ENCODE measurements at regions not wholly inside any gene's neighbourhood (a gene's known extent, or its start where the extent isn't known, plus 50 kb on each side); places are given as distances from the start of the nearest gene placed in this dataset.
"Not testable (repeated sequence)": the region's sequence is repeated elsewhere in the genome, so short reads cannot be mapped to it uniquely, and the experiment has no call there.

GRCh38 chr3:25904206-25904605, 114.3 kb downstream of the OXSM start:
- no peak overlapping the region for H3K4me3 ChIP-seq (ENCODE audit: low read length)
- no peak for TF ChIP-seq ZNF274 (IDR thresholded peaks at IDR 0.05; ENCODE audit: low read depth, low read length)

- no peak overlapping the region for H3K4me3 ChIP-seq (ENCODE audit: low read length)
- no peak for TF ChIP-seq ZNF274 (IDR thresholded peaks at IDR 0.05; ENCODE audit: low read depth, low read length)
Measured at GRCh38 chr3:25906132-25906906, 116.4 kb downstream of the OXSM start.

GRCh38 chr3:25907081-25907480, 117.2 kb downstream of the OXSM start:
- no peak for TF ChIP-seq ZNF274 (IDR thresholded peaks at IDR 0.05; ENCODE audit: low read depth, low read length)
- no peak overlapping the region for H3K4me3 ChIP-seq (ENCODE audit: low read length)

DNA sequence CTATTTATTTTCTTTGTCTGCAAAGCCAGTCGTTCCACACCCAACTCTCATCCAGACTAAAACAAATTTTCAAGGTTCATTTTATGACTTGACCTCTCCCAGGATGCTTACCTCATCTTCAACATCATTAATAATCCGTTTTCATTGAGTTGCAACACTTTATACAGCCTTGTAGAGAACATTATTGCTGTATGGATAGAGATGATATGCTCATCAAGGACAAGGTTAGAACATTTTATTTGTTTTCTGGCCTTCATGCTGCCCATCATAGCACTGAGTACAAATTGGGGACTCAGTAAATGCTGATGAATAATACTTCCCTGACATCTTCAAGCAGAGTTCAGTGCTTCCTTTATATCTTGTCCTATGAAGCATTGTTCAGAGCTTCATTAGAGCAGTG, 120.2 kb downstream of the OXSM start:
- H3K4me3 ChIP-seq (ENCODE audit: low read length): no peak overlapping the region
- no peak for TF ChIP-seq ZNF274 (IDR thresholded peaks at IDR 0.05; ENCODE audit: low read depth, low read length)

- TF ChIP-seq ZNF274 (IDR thresholded peaks at IDR 0.05; ENCODE audit: low read depth, low read length): no peak
- H3K4me3 ChIP-seq (ENCODE audit: low read length): no peak overlapping the region
Measured at GRCh38 chr3:25910997-25911396, 121.1 kb downstream of the OXSM start.

DNA sequence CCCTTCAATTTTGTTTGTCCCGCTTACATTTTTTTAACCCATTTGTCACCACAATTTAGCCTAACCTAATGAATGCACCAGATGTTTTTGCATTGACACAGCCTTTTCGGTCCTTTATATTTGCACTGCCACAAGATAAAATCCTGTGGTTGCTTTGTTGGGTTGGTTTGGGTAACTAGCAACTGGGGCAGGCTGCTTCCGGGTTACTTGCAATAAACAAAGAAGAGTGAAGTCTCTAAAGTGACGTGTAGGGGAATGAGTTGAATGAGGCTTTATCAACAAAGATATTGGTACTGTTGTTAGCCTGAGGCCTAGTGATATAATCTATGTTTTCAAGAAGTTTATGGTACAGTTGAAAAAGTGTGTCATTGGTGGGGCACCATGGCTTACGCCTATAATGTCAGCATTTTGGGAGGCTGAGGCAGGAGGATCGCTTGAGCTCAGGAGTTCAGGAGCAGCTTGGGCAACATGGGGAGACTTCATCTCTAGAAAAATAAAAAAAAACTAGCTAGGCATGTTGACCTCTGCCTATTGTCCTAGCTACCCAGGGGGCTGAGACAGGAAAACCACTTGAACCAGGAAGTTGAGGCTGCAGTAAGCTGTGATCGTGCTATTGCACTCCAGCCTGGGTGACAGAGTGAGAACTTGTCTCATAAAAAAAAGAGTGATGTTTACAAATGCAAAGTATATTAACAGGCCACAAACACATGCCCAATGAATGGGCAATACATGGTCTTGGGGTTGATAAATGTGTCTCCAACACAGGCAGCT, 121.8 kb downstream of the OXSM start:
- H3K4me3 ChIP-seq (ENCODE audit: low read length): no peak overlapping the region
- TF ChIP-seq ZNF274 (IDR thresholded peaks at IDR 0.05; ENCODE audit: low read depth, low read length): no peak

GRCh38 chr3:25913179-25913578, 123.3 kb downstream of the OXSM start:
- no peak for TF ChIP-seq ZNF274 (IDR thresholded peaks at IDR 0.05; ENCODE audit: low read depth, low read length)

DNA sequence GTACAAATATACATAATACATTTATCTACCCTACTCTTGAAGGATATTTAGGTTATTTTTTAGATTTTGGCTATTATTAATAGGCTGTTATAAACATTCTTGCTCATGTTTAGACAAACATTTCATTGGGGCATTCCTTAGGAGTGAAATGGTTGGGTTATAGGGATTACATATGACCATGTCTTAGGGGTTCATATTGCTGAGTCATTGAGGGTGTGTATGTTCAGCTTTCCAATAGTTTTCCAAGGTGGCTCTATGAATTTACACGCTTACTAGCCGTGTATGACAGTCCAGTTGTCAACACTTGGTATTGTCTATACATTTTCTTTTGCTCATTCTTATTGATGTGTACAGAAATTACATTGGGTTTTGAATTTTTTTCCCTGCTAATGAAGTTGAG, 125.8 kb downstream of the OXSM start:
- TF ChIP-seq ZNF274 (IDR thresholded peaks at IDR 0.05; ENCODE audit: low read depth, low read length): no peak
- H3K4me3 ChIP-seq (ENCODE audit: low read length): no peak overlapping the region

More at GRCh38 chr3:25913179-25913578, 123.3 kb downstream of the OXSM start:
- H3K4me3 ChIP-seq (ENCODE audit: low read length): no peak overlapping the region

DNA sequence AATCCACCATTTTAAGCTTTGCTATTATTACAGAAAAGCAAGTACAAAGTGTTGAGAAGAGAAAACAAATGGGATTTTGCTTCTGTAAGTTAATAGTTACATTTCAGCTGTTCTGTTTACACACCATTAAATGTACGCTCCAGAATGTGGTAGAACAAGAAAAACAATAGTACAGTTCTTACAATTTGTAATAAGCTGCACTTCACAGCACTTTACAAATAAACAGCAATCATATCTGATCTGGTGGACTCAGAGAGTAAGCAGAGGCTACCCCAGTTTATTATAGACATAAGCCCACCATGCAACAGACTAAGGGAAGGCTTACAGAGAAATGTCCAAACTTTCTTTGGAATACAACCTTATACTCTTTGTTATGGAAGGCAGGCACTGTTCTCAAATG, 126.4 kb downstream of the OXSM start:
- H3K4me3 ChIP-seq (ENCODE audit: low read length): no peak overlapping the region
- no peak for TF ChIP-seq ZNF274 (IDR thresholded peaks at IDR 0.05; ENCODE audit: low read depth, low read length)

DNA sequence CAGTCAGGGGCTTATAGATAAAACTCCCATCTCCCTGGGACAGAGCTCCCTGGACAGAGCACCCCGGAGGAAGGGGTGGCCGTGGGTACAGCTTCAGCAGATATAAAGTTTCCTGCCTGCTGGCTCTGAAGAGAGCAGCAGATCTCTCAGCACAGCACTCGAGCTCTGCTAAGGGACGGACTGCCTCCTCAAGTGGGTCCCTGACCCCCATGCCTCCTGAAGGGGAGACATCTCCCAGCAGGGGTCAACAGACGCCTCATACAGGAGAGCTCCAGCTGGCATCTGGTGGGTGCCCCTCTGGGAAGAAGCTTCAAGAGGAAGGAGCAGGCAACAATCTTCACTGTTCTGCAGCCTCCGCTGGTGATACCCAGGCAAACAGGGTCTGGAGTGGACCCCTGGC, 142.1 kb downstream of the OXSM start:
- H3K4me3 ChIP-seq (ENCODE audit: low read length): not testable (repeated sequence)

- no peak overlapping the region for H3K4me3 ChIP-seq (ENCODE audit: low read length)
- no peak for TF ChIP-seq ZNF274 (IDR thresholded peaks at IDR 0.05; ENCODE audit: low read depth, low read length)
Measured at GRCh38 chr3:25938566-25939325, 148.9 kb downstream of the OXSM start.

DNA sequence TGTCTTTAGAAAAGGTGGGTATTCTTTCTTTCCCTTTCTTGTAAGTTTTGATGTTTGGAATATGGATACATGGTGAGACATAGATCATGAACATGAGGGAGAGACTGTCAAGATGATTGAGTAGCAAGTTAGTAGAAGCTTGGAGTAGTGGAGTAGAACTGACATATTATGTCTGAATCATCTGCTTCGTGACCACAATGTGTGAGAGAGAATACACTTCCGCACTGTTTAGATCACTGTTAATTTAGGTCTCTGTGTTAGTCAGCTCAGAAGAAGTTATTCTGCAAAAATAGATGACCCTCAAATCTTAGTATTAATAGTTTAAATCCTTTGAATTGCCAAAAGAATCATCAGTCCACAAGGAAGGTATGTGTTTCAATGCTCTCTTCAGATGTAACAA, 151.0 kb downstream of the OXSM start:
- no peak for TF ChIP-seq ZNF274 (IDR thresholded peaks at IDR 0.05; ENCODE audit: low read depth, low read length)
- no peak overlapping the region for H3K4me3 ChIP-seq (ENCODE audit: low read length)

GRCh38 chr3:25944329-25944728, 154.4 kb downstream of the OXSM start:
- no peak overlapping the region for H3K4me3 ChIP-seq (ENCODE audit: low read length)
- TF ChIP-seq ZNF274 (IDR thresholded peaks at IDR 0.05; ENCODE audit: low read depth, low read length): no peak

- TF ChIP-seq ZNF274 (IDR thresholded peaks at IDR 0.05; ENCODE audit: low read depth, low read length): no peak
- no peak overlapping the region for H3K4me3 ChIP-seq (ENCODE audit: low read length)
Measured at GRCh38 chr3:25945366-25945765, 155.5 kb downstream of the OXSM start.

GRCh38 chr3:25945836-25946235, 155.9 kb downstream of the OXSM start:
- no peak for TF ChIP-seq ZNF274 (IDR thresholded peaks at IDR 0.05; ENCODE audit: low read depth, low read length)
- no peak overlapping the region for H3K4me3 ChIP-seq (ENCODE audit: low read length)

Measured in GM08714 (cell line).